H1 (cell line): ENCODE measurements at regions not wholly inside any gene's neighbourhood (a gene's known extent, or its start where the extent isn't known, plus 50 kb on each side); places are given as distances from the start of the nearest gene placed in this dataset.

Source experiments
- CTCF ChIA-PET: fragments of 300-600 bp; sonication (Branson Sonifier 250); formaldehyde crosslinking; loops from one replicate; lab custom pipeline; 2021; ENCODE audit not compliant: partially characterized antibody; lab: Charles Lee
- POLR2A ChIA-PET: fragments of 300-600 bp; sonication (Branson Sonifier 250); formaldehyde crosslinking; loops from one replicate; lab custom pipeline; 2021; ENCODE audit warnings: inconsistent platforms; ENCODE audit not compliant: partially characterized antibody; lab: Charles Lee
- DNase-seq, 2 experiments: peaks; one replicate each; pipeline versions ENCODE4 v3.0.0 to v3.0.0-alpha.2; 2010 to 2022; ENCODE audit warnings: low spot score in 2 of 2, low read depth in 1 of 2, mixed read lengths in 1 of 2
- FAIRE-seq: peaks from 2 replicates; lab custom pipeline; 2011; peaks lifted over from hg19 to GRCh38; lab: Jason Lieb, UNC
- H2AFZ ChIP-seq: 2 replicates; pipeline ENCODE4 v1.8.1; 2012; ENCODE audit warnings: low read length, inconsistent platforms
- H2AK5ac ChIP-seq: 2 replicates; pipeline ENCODE4 v1.6.1; 2013; ENCODE audit warnings: low read depth, low read length
- H2BK120ac ChIP-seq: replicated peaks from 2 replicates; pipeline ENCODE3; 2013; ENCODE audit warnings: low read depth, low read length, inconsistent platforms
- H2BK12ac ChIP-seq: 2 replicates; pipeline ENCODE4 v1.6.1; 2013; ENCODE audit warnings: low read depth, low read length
- H2BK15ac ChIP-seq: 2 replicates; pipeline ENCODE4 v1.6.1; 2013; ENCODE audit warnings: low read length
- H2BK20ac ChIP-seq: 2 replicates; pipeline ENCODE4 v1.6.1; 2013; ENCODE audit warnings: low read length
- H2BK5ac ChIP-seq: 2 replicates; pipeline ENCODE4 v1.6.1; 2013; ENCODE audit warnings: low read depth, low read length
- H3K14ac ChIP-seq: 2 replicates; pipeline ENCODE4 v1.6.1; 2013; ENCODE audit warnings: inconsistent platforms; ENCODE audit not compliant: insufficient read length
- H3K18ac ChIP-seq: 2 replicates; pipeline ENCODE4 v1.6.1; 2013; ENCODE audit warnings: low read length; ENCODE audit errors: extremely low read depth
- H3K23ac ChIP-seq: 2 replicates; pipeline ENCODE4 v1.6.1; 2013; ENCODE audit warnings: inconsistent platforms; ENCODE audit not compliant: insufficient read length
- H3K23me2 ChIP-seq: 2 replicates; pipeline ENCODE4 v1.6.1; 2013; ENCODE audit warnings: low read depth, low read length
- H3K27ac ChIP-seq: 2 replicates; pipeline ENCODE4 v1.6.1; 2011; ENCODE audit warnings: low read depth, low read length, inconsistent platforms
- H3K27me3 ChIP-seq, 4 experiments: replicated peaks in 1 of 4; 1 replicate in 1 of 4; 2 replicates in 3 of 4; pipeline versions ENCODE4 v1.6.1 to v1.8.1; 2011 to 2013; ENCODE audit warnings: low read length in 3 of 4, mild to moderate bottlenecking in 3 of 4, inconsistent platforms in 2 of 4, mixed read lengths in 2 of 4, moderate library complexity in 1 of 4; ENCODE audit not compliant: control insufficient read depth in 3 of 4, insufficient read depth in 3 of 4; ENCODE audit errors: extremely low read depth in 1 of 4
- H3K36me3 ChIP-seq, 4 experiments: 2 replicates each; pipeline versions ENCODE4 v1.6.1 to v1.8.1; 2011 to 2013; ENCODE audit warnings: mild to moderate bottlenecking in 4 of 4, low read length in 3 of 4, moderate library complexity in 2 of 4, control low read depth in 1 of 4, inconsistent platforms in 1 of 4; ENCODE audit not compliant: insufficient read depth in 4 of 4, control insufficient read depth in 2 of 4
- H3K4ac ChIP-seq: replicated peaks from 2 replicates; pipeline ENCODE3; 2013; ENCODE audit warnings: low read length, low read depth, mixed read lengths, inconsistent platforms; ENCODE audit not compliant: insufficient read length
- H3K4me1 ChIP-seq, 4 experiments: replicated peaks in 1 of 4; 1 replicate in 1 of 4; 2 replicates in 3 of 4; pipeline versions ENCODE4 v1.6.1 to v1.8.1; 2011 to 2013; ENCODE audit warnings: low read length in 3 of 4, inconsistent platforms in 2 of 4, mixed read lengths in 1 of 4; ENCODE audit not compliant: insufficient read depth in 4 of 4, control insufficient read depth in 3 of 4
- H3K4me2 ChIP-seq, 2 experiments: 2 replicates each; pipeline versions ENCODE4 v1.6.1 to v1.8.1; 2011 to 2013; ENCODE audit warnings: low read depth in 2 of 2, low read length in 2 of 2, control low read depth in 1 of 2, inconsistent platforms in 1 of 2, mild to moderate bottlenecking in 1 of 2; ENCODE audit not compliant: insufficient read depth in 1 of 2
- H3K4me3 ChIP-seq, 4 experiments: fragments of 200-600, 300-600 bp in 1 of 4; sonication (generic), shearing (Covaris generic), sonication (Bioruptor Twin) in 1 of 4; 2 replicates each; pipeline versions ENCODE4 v1.5.1 to v1.8.1; 2011 to 2016; ENCODE audit warnings: low read length in 4 of 4, low read depth in 3 of 4, control low read depth in 2 of 4, inconsistent platforms in 2 of 4, mild to moderate bottlenecking in 2 of 4, mixed read lengths in 1 of 4, moderate library complexity in 1 of 4; ENCODE audit not compliant: insufficient read depth in 2 of 4; ENCODE audit errors: extremely low read depth in 1 of 4
- H3K56ac ChIP-seq: replicated peaks from 2 replicates; pipeline ENCODE3; 2013; ENCODE audit warnings: low read depth, mild to moderate bottlenecking, mixed read lengths, low read length, inconsistent platforms; ENCODE audit not compliant: insufficient read length
- H3K79me1 ChIP-seq: 2 replicates; pipeline ENCODE4 v1.6.1; 2013; ENCODE audit warnings: low read depth, low read length, control low read depth
- H3K79me2 ChIP-seq, 2 experiments: 2 replicates each; pipeline versions ENCODE4 v1.6.1 to v1.8.1; 2012 to 2013; ENCODE audit warnings: low read length in 2 of 2, mild to moderate bottlenecking in 2 of 2, inconsistent platforms in 1 of 2; ENCODE audit not compliant: insufficient read depth in 2 of 2, control insufficient read depth in 1 of 2
- H3K9ac ChIP-seq, 4 experiments: replicated peaks in 1 of 4; 1 replicate in 1 of 4; 2 replicates in 3 of 4; pipeline versions ENCODE4 v1.6.1 to v1.8.1; 2011 to 2013; ENCODE audit warnings: low read depth in 3 of 4, low read length in 3 of 4, control low read depth in 2 of 4, mild to moderate bottlenecking in 2 of 4, moderate library complexity in 2 of 4, inconsistent platforms in 1 of 4; ENCODE audit errors: extremely low read depth in 1 of 4
- H3K9me3 ChIP-seq, 2 experiments: 2 replicates each; pipeline versions ENCODE4 v1.6.1 to v1.8.1; 2012 to 2013; ENCODE audit warnings: mild to moderate bottlenecking in 2 of 2, moderate library complexity in 2 of 2, control low read depth in 1 of 2, inconsistent platforms in 1 of 2, low read depth in 1 of 2, low read length in 1 of 2, mixed read lengths in 1 of 2; ENCODE audit not compliant: insufficient read depth in 2 of 2
- H4K20me1 ChIP-seq, 2 experiments: replicated peaks in 1 of 2; 2 replicates each; pipeline versions ENCODE3 to v1.8.1; 2011 to 2013; ENCODE audit warnings: inconsistent platforms in 2 of 2, low read length in 2 of 2, mild to moderate bottlenecking in 1 of 2; ENCODE audit not compliant: insufficient read depth in 2 of 2, control insufficient read depth in 1 of 2
- H4K5ac ChIP-seq: 2 replicates; pipeline ENCODE4 v1.6.1; 2013; ENCODE audit warnings: low read length, low read depth, mixed read lengths, inconsistent platforms; ENCODE audit not compliant: insufficient read length
- H4K8ac ChIP-seq: 2 replicates; pipeline ENCODE4 v1.8.0; 2013; ENCODE audit warnings: mild to moderate bottlenecking, moderate library complexity, low read length, inconsistent platforms; ENCODE audit not compliant: insufficient read depth; ENCODE audit errors: extremely low read depth
- H4K91ac ChIP-seq: replicated peaks from 2 replicates; pipeline ENCODE3; 2013; ENCODE audit warnings: low read length, mixed read lengths, inconsistent platforms; ENCODE audit not compliant: insufficient read length
- CEBPB ChIP-seq: IDR thresholded peaks from 2 replicates; pipeline ENCODE4 v1.6.1; 2012; ENCODE audit warnings: low read depth, low read length
- CHD2 ChIP-seq: IDR thresholded peaks from 2 replicates; pipeline ENCODE4 v1.6.1; 2012; ENCODE audit warnings: low read length, improper control_type of control experiment
- EGR1 ChIP-seq: IDR thresholded peaks from 2 replicates; pipeline ENCODE4 v1.6.1; 2011; ENCODE audit warnings: low read depth, low read length, borderline replicate concordance
- EP300 ChIP-seq, 2 experiments: IDR thresholded peaks; 1 replicate in 1 of 2; 2 replicates in 1 of 2; pipeline ENCODE4 v1.6.1; 2011 to 2012; ENCODE audit warnings: low read depth in 2 of 2, low read length in 2 of 2, mild to moderate bottlenecking in 2 of 2, borderline replicate concordance in 1 of 2, inconsistent platforms in 1 of 2, moderate library complexity in 1 of 2
- EZH2 ChIP-seq: fragments of 200-600 bp; sonication (generic); IDR thresholded peaks from 2 replicates; pipeline ENCODE4 v1.7.1; 2012; ENCODE audit warnings: low read depth, mild to moderate bottlenecking, moderate library complexity, low read length, inconsistent platforms; ENCODE audit not compliant: severe bottlenecking
- JUN ChIP-seq: IDR thresholded peaks from 2 replicates; pipeline ENCODE4 v1.6.1; 2011; ENCODE audit warnings: low read depth, mild to moderate bottlenecking, improper control_type of control experiment, low read length
- POLR2A ChIP-seq, 2 experiments: IDR thresholded peaks; 1 replicate in 1 of 2; 2 replicates in 1 of 2; pipeline ENCODE4 v1.6.1; 2011; ENCODE audit warnings: low read depth in 2 of 2, low read length in 2 of 2, mild to moderate bottlenecking in 2 of 2; ENCODE audit errors: control extremely low read depth in 1 of 2
- RFX5 ChIP-seq: IDR thresholded peaks from 2 replicates; pipeline ENCODE4 v1.6.1; 2011; ENCODE audit warnings: low read depth, low read length, improper control_type of control experiment, borderline replicate concordance
- TCF12 ChIP-seq: IDR thresholded peaks from 2 replicates; pipeline ENCODE4 v1.6.1; 2011; ENCODE audit warnings: low read depth, mild to moderate bottlenecking, low read length
- WGBS, 2 experiments: shearing (Covaris generic) in 1 of 2; methylation state at CpG; one replicate each; pipeline versions ENCODE4 v1.1.6 to v1.1.7; 2013 to 2015; ENCODE audit warnings: low lambda C conversion rate in 2 of 2, mixed read lengths in 2 of 2, inconsistent platforms in 1 of 2, low coverage in 1 of 2, missing lambda C conversion rate in 1 of 2; ENCODE audit not compliant: insufficient replicate concordance in 2 of 2, insufficient coverage in 1 of 2, insufficient read length in 1 of 2; ENCODE audit errors: extremely low coverage in 1 of 2, missing lambda C conversion rate in 1 of 2; 5-methylcytosine and 5-hydroxymethylcytosine counted together
- TF ChIP-seq, protein P1 (sequence below): IDR thresholded peaks from 2 replicates; pipeline ENCODE4 v1.6.1; 2012; ENCODE audit warnings: inconsistent platforms
- TF ChIP-seq, protein P2 (sequence below): IDR thresholded peaks from 2 replicates; pipeline ENCODE4 v1.6.1; 2011; ENCODE audit warnings: low read depth, mild to moderate bottlenecking, low read length; ENCODE audit not compliant: insufficient read depth

DNA sequence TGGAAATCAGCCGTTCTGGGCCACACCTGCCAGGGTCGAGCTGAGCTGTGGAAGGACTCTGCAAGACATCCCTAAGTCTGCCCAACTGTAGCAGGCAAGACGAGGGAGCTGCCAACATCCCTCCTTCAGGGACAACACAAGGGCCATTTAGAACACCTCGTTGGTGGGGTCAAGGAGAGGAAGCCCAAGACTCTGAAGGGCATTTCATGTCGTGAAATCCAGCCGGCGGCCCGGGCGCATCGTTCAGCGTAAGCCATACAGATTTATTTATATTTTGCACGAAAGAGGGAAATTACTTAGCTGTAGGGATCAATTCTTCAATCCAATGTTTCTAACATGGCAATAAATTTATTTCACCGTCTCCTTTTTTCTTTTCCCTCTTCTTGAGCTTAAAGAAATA lies 101.7 kb upstream of the ZC3H12A start:
- H2BK15ac ChIP-seq, result no peak overlapping the region
- POLR2A ChIA-PET, result interaction anchor here (1.4 kb wide), 1 partner anchor 8 kb away, joined by 4 read pairs; no protein-coding TSS in a partner anchor
- H2BK5ac ChIP-seq, result no peak overlapping the region
- H4K20me1 ChIP-seq, result no peaks in the 10 kb centered on the region
- H3K56ac ChIP-seq, result no peak overlapping the region
- H3K9ac ChIP-seq, result no peak overlapping the region
- H3K9me3 ChIP-seq, result no peaks in the 10 kb centered on the region
- H3K23ac ChIP-seq, result no peak overlapping the region
- no peaks in the 10 kb centered on the region for H3K79me1 ChIP-seq
- H3K27me3 ChIP-seq, result no peaks in the 10 kb centered on the region
- CTCF ChIA-PET, result interaction anchor here (1.1 to 1.6 kb wide), 3 partner anchors 19 to 62 kb away, joined by 4 to 5 read pairs (median 4); no protein-coding TSS in a partner anchor
- H3K23me2 ChIP-seq, result no peaks in the 10 kb centered on the region
- H2BK12ac ChIP-seq, result no peak overlapping the region
- no peak overlapping the region for H2BK120ac ChIP-seq
- no peak overlapping the region for H3K4me2 ChIP-seq
- no peaks in the 10 kb centered on the region for H3K79me2 ChIP-seq
- no peak overlapping the region for H2AFZ ChIP-seq
- no peak overlapping the region for H2BK20ac ChIP-seq
- H3K4me1 ChIP-seq, result no peaks in the 10 kb centered on the region
- no peak for FAIRE-seq
- no peaks in the 10 kb centered on the region for H3K36me3 ChIP-seq
- DNase-seq, result no peak
- H4K5ac ChIP-seq, result no peak overlapping the region
- no peak overlapping the region for H3K18ac ChIP-seq
- H2AK5ac ChIP-seq, result no peak overlapping the region
- H3K4ac ChIP-seq, result no peak overlapping the region
- WGBS, 2 experiments, result 89% methylated on average over 13 of the region's 13 CpGs; no CpG with 5 or more reads in 1 of the 2 experiments
- H4K91ac ChIP-seq, result no peak overlapping the region
- TF ChIP-seq CEBPB (no peak), POLR2A (IDR thresholded peaks at IDR 0.05; ENCODE audit: control extremely low read depth in 1 of 2, low read depth in 2 of 2, low read length in 2 of 2) (no peak), EZH2 (no peak), TCF12 (no peak), EGR1 (no peak), JUN (no peak), EP300 (IDR thresholded peaks at IDR 0.05; ENCODE audit: borderline replicate concordance in 1 of 2, low read depth in 2 of 2, low read length in 2 of 2) (no peak), RFX5 (no peak), CHD2 (no peak)
- TF ChIP-seq, protein P1, sequence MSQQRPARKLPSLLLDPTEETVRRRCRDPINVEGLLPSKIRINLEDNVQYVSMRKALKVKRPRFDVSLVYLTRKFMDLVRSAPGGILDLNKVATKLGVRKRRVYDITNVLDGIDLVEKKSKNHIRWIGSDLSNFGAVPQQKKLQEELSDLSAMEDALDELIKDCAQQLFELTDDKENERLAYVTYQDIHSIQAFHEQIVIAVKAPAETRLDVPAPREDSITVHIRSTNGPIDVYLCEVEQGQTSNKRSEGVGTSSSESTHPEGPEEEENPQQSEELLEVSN, result no peak
- TF ChIP-seq, protein P2, sequence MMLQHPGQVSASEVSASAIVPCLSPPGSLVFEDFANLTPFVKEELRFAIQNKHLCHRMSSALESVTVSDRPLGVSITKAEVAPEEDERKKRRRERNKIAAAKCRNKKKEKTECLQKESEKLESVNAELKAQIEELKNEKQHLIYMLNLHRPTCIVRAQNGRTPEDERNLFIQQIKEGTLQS, result no peak
- no peak overlapping the region for H3K14ac ChIP-seq
- no peak overlapping the region for H3K4me3 ChIP-seq
- no peak overlapping the region for H3K27ac ChIP-seq
- no peak overlapping the region for H4K8ac ChIP-seq
